ENCODE measurements at regions not wholly inside any gene's neighbourhood (a gene's known extent, or its start where the extent isn't known, plus 50 kb on each side); places are given as distances from the start of the nearest gene placed in this dataset.

DNA sequence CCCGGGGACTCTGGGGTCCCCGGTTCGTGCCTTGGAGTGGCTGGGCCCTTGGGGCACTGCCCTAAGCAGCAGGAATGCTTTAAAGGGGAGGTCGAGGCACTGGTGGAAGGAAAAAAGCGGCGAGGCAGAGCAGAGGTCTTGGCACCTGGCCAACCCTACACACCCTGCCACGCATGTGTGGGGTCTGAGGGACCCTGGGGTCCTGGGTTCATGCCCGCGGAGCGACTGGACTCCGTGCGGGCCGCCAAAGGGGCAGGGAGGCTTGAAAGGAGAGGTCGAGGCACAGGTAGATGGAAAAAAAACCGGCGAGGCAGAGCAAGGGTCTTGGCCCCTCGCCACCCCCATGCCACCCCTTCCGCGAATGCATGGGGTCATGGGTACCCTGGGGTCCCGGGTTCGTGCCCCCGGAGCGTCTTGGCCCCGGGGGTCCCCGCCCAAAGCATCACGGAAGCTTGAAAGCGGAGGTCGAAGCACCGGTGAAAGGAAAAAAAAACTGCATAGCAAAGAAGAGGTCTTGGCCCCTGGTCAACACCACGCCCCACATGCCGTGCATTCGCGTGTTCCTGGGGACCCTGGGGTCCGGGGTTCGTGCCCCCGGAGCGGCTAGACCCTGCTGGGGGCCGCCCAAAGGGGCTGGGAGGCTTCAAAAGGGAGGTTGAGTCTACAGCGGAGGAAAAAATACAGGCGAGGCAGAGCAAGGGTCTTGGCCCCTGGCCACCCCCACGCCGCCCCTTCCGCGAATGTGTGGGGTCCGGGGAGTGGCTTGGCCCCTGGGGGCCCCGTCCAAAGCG lies 312.9 kb downstream of the ALG10 start:
- no peaks in the 10 kb centered on the region for H3K27me3 Mint-ChIP-seq (ENCODE audit: unreplicated experiment)
- CTCF ChIA-PET, result no interaction called here
- no peaks in the 10 kb centered on the region for H3K4me1 Mint-ChIP-seq (ENCODE audit: low read depth, unreplicated experiment)
- H3K9me3 Mint-ChIP-seq (ENCODE audit: low read depth, unreplicated experiment), result peaks cover 13% of the 10 kb centered on the region
- H3K36me3 Mint-ChIP-seq (ENCODE audit: insufficient read depth, unreplicated experiment), result peaks cover 38% of the 10 kb centered on the region
- H3K4me3 Mint-ChIP-seq (ENCODE audit: low read depth, unreplicated experiment), result no peak overlapping the region
- intact Hi-C loops (cut with micrococcal nuclease; ENCODE audit: unreplicated experiment), result no loop called here
- BruUV-seq (replicated peaks), result no TSS peak
- no peak overlapping the region for H3K27ac Mint-ChIP-seq (ENCODE audit: unreplicated experiment)
- DNase-seq, result no peak
- TF ChIP-seq CTCF (IDR thresholded peaks at IDR 0.05; ENCODE audit: unreplicated experiment), result no peak

DNA sequence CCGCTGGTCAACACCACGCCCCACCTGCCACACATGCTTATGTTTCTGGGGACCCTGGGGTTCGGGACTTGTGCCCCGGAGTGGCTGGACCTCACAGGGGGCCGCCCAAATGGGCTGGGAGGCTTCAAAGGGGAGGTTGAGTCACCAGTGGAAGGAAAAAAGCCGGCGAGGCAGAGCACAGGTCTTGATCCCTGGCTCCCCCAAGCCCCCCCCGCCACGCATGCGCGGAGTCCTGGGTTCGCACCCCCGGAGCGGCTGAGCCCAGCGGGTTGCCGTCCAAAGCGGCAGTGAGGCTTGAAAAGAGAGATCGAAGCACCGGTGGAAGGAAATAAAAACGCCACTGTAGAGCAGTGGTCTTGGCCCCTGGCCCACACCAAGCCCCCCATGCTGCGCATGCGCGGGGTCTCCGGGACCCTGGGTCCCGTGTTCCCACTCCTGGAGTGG lies 313.5 kb downstream of the ALG10 start:
- Mint-ChIP-seq H3K27ac (ENCODE audit: unreplicated experiment) (no peak overlapping the region), H3K27me3 (ENCODE audit: unreplicated experiment) (no peaks in the 10 kb centered on the region), H3K36me3 (ENCODE audit: insufficient read depth, unreplicated experiment) (peaks cover 41% of the 10 kb centered on the region), H3K9me3 (ENCODE audit: low read depth, unreplicated experiment) (peaks cover 7% of the 10 kb centered on the region), H3K4me3 (ENCODE audit: low read depth, unreplicated experiment) (no peak overlapping the region), H3K4me1 (ENCODE audit: low read depth, unreplicated experiment) (no peaks in the 10 kb centered on the region)
- no peak for TF ChIP-seq CTCF (IDR thresholded peaks at IDR 0.05; ENCODE audit: unreplicated experiment)
- CTCF ChIA-PET, result no interaction called here
- BruUV-seq (replicated peaks), result no TSS peak
- DNase-seq, result no peak
- intact Hi-C loops (cut with micrococcal nuclease; ENCODE audit: unreplicated experiment), result no loop called here

GRCh38 chr12:34336619-34337465 lies 314.5 kb downstream of the ALG10 start:
- no peaks in the 10 kb centered on the region for H3K27me3 Mint-ChIP-seq (ENCODE audit: unreplicated experiment)
- no peak for DNase-seq
- CTCF ChIA-PET, result no interaction called here
- peaks cover 35% of the 10 kb centered on the region for H3K36me3 Mint-ChIP-seq (ENCODE audit: insufficient read depth, unreplicated experiment)
- peaks cover 4% of the 10 kb centered on the region for H3K9me3 Mint-ChIP-seq (ENCODE audit: low read depth, unreplicated experiment)
- no TSS peak for BruUV-seq (replicated peaks)
- intact Hi-C loops (cut with micrococcal nuclease; ENCODE audit: unreplicated experiment), result no loop called here
- H3K4me1 Mint-ChIP-seq (ENCODE audit: low read depth, unreplicated experiment), result no peaks in the 10 kb centered on the region
- no peak overlapping the region for H3K4me3 Mint-ChIP-seq (ENCODE audit: low read depth, unreplicated experiment)
- no peak for TF ChIP-seq CTCF (IDR thresholded peaks at IDR 0.05; ENCODE audit: unreplicated experiment)
- H3K27ac Mint-ChIP-seq (ENCODE audit: unreplicated experiment), result no peak overlapping the region

DNA sequence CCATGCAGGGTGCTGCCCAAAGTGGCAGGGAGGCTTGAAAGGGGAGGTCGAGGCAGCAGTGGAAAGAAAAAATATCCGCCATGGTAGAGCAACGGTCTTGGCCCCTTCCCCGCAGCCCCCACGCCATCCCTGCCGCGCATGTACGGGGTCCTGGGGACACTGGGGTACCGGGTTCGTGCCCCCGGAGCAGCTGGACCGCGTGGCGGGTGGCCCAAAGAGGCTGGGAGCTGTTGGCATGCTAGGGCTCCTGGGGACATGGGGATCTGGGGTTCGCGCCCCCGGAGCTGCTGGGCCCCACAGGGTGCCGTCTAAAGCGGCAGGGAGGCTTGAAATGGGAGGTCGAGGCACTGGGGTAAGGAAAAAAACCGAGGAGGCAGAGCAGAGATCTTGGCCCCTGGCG lies 316.5 kb downstream of the ALG10 start:
- no peak for TF ChIP-seq CTCF (IDR thresholded peaks at IDR 0.05; ENCODE audit: unreplicated experiment)
- intact Hi-C loops (cut with micrococcal nuclease; ENCODE audit: unreplicated experiment), result no loop called here
- Mint-ChIP-seq H3K36me3 (ENCODE audit: insufficient read depth, unreplicated experiment) (peaks cover 32% of the 10 kb centered on the region), H3K4me3 (ENCODE audit: low read depth, unreplicated experiment) (peak overlapping the region; percentile 19), H3K27ac (ENCODE audit: unreplicated experiment) (no peak overlapping the region), H3K27me3 (ENCODE audit: unreplicated experiment) (no peaks in the 10 kb centered on the region), H3K4me1 (ENCODE audit: low read depth, unreplicated experiment) (no peaks in the 10 kb centered on the region), H3K9me3 (ENCODE audit: low read depth, unreplicated experiment) (peaks cover 4% of the 10 kb centered on the region)
- BruUV-seq (replicated peaks), result no TSS peak
- CTCF ChIA-PET, result no interaction called here
- no peak for DNase-seq

Data from Calu3 (cell line).